Testis (tissue), 2 donors: ENCODE measurements at regions not wholly inside any gene's neighbourhood (a gene's known extent, or its start where the extent isn't known, plus 50 kb on each side); places are given as distances from the start of the nearest gene placed in this dataset.

Experiments
- DNase-seq: peaks from one replicate; pipeline ENCODE4 v3.0.0-alpha.2; 2019
- H3K27ac ChIP-seq, 2 donors: fragments of 200-600 bp; sonication (generic); one replicate each; pipeline ENCODE4 v1.5.1; 2019
- H3K27me3 ChIP-seq: fragments of 200-600 bp; sonication (generic); one replicate; pipeline ENCODE4 v1.5.1; 2019
- H3K36me3 ChIP-seq: fragments of 200-600 bp; sonication (generic); one replicate; pipeline ENCODE4 v1.5.1; 2017; ENCODE audit warnings: low read depth; ENCODE audit errors: missing control alignments
- H3K4me1 ChIP-seq: fragments of 200-600 bp; sonication (generic); one replicate; pipeline ENCODE4 v1.5.1; 2019
- H3K4me3 ChIP-seq, 2 donors: fragments of 200-600 bp; sonication (generic); one replicate each; pipeline ENCODE4 v1.5.1; 2017 to 2019
- H3K9me3 ChIP-seq: fragments of 200-600 bp; sonication (generic); one replicate; pipeline ENCODE4 v1.5.1; 2017
- CTCF ChIP-seq, 3 experiments: fragments of 450-650 bp in 2 of 3; fragments of 200-600 bp in 1 of 3; sonication (generic) in 1 of 3; IDR thresholded peaks; one replicate each; pipeline ENCODE4 v1.5.1; 2016 to 2019; ENCODE audit warnings: antibody characterized with exemption in 3 of 3, mild to moderate bottlenecking in 2 of 3, moderate library complexity in 1 of 3
- POLR2A ChIP-seq: fragments of 450-650 bp; IDR thresholded peaks from one replicate; pipeline ENCODE4 v1.6.1; 2017; ENCODE audit warnings: antibody characterized with exemption, mild to moderate bottlenecking, moderate library complexity
- WGBS, 2 donors: methylation state at CpG; one replicate each; pipeline ENCODE4 v1.1.5; 2018; 5-methylcytosine and 5-hydroxymethylcytosine counted together
- intact Hi-C: fragments of 100-400 bp; cut with DNase I; formaldehyde crosslinking; loops from one replicate; pipeline ENCODE4 v1.15.1; 2023; ENCODE audit warnings: low total_unique reads

GRCh38 chr12:75933101-75933500, 98.5 kb downstream of the PHLDA1 start:
- no peak overlapping the region for H3K4me3 ChIP-seq
- H3K9me3 ChIP-seq = no peaks in the 10 kb centered on the region
- intact Hi-C loops = no loop called here
- no peak for TF ChIP-seq CTCF (IDR thresholded peaks at IDR 0.05)
- no peak for TF ChIP-seq POLR2A
- 87 to 95% methylated on average over 4 of the region's 4 CpGs for whole genome bisulfite sequencing, 2 donors
- H3K36me3 ChIP-seq = no peaks in the 10 kb centered on the region
- no peak for DNase-seq
- H3K4me1 ChIP-seq = no peaks in the 10 kb centered on the region
- no peaks in the 10 kb centered on the region for H3K27me3 ChIP-seq
- H3K27ac ChIP-seq = no peak overlapping the region

GRCh38 chr12:75932241-75932640, 99.3 kb downstream of the PHLDA1 start:
- Histone ChIP-seq H3K9me3 (no peaks in the 10 kb centered on the region), H3K36me3 (no peaks in the 10 kb centered on the region), H3K4me3 (no peak overlapping the region), H3K27me3 (no peaks in the 10 kb centered on the region), H3K4me1 (no peaks in the 10 kb centered on the region), H3K27ac (no peak overlapping the region)
- TF ChIP-seq POLR2A = no peak
- intact Hi-C loops = no loop called here
- no peak for DNase-seq
- 90 to 95% methylated on average over 1 of the region's 1 CpG for WGBS, 2 donors

GRCh38 chr12:75923964-75924666, 107.5 kb downstream of the PHLDA1 start:
- Histone ChIP-seq H3K4me3 (no peak overlapping the region), H3K27ac (no peak overlapping the region), H3K27me3 (no peaks in the 10 kb centered on the region), H3K9me3 (no peaks in the 10 kb centered on the region), H3K4me1 (no peaks in the 10 kb centered on the region), H3K36me3 (no peaks in the 10 kb centered on the region)
- TF ChIP-seq POLR2A (no peak), CTCF (IDR thresholded peaks at IDR 0.05) (no peak)
- WGBS, 2 donors = 88 to 91% methylated on average over 3 of the region's 3 CpGs
- intact Hi-C loops = no loop called here
- DNase-seq = no peak

GRCh38 chr12:75922944-75923642, 108.5 kb downstream of the PHLDA1 start:
- no peak overlapping the region for H3K4me3 ChIP-seq
- no peaks in the 10 kb centered on the region for H3K27me3 ChIP-seq
- H3K27ac ChIP-seq = no peak overlapping the region
- H3K4me1 ChIP-seq = no peaks in the 10 kb centered on the region
- TF ChIP-seq CTCF (IDR thresholded peaks at IDR 0.05) = no peak
- no peak for TF ChIP-seq POLR2A
- intact Hi-C loops = no loop called here
- H3K36me3 ChIP-seq = no peaks in the 10 kb centered on the region
- no peak for DNase-seq
- 85 to 92% methylated on average over 3 of the region's 3 CpGs for WGBS, 2 donors
- H3K9me3 ChIP-seq = no peaks in the 10 kb centered on the region

GRCh38 chr12:75921622-75922289, 109.8 kb downstream of the PHLDA1 start:
- no peaks in the 10 kb centered on the region for H3K27me3 ChIP-seq
- no peaks in the 10 kb centered on the region for H3K36me3 ChIP-seq
- H3K4me3 ChIP-seq = no peak overlapping the region
- no peak for TF ChIP-seq POLR2A
- no peak for TF ChIP-seq CTCF (IDR thresholded peaks at IDR 0.05)
- no peaks in the 10 kb centered on the region for H3K9me3 ChIP-seq
- intact Hi-C loops = no loop called here
- H3K4me1 ChIP-seq = no peaks in the 10 kb centered on the region
- WGBS, 2 donors = 62 to 65% methylated on average over 7 to 9 of the region's 9 CpGs
- no peak for DNase-seq
- no peak overlapping the region for H3K27ac ChIP-seq
